BLaER1 treated with 17β-estradiol and CSF1 and Interleukin-3, amounts not matched to agents 10 nM and 100 nM (cell line): ENCODE measurements at regions not wholly inside any gene's neighbourhood (a gene's known extent, or its start where the extent isn't known, plus 50 kb on each side); places are given as distances from the start of the nearest gene placed in this dataset.
"Not testable (repeated sequence)": the region's sequence is repeated elsewhere in the genome, so short reads cannot be mapped to it uniquely, and the experiment has no call there.

Source experiments
- H3K27ac ChIP-seq, 11 experiments: shearing (Covaris generic); formaldehyde crosslinking; 2 replicates each; pipeline ENCODE4 v1.8.1; 2022
- H3K27me3 ChIP-seq, 11 experiments: shearing (Covaris generic); formaldehyde crosslinking; 2 replicates each; pipeline ENCODE4 v1.8.1; 2022
- H3K36me3 ChIP-seq, 11 experiments: shearing (Covaris generic); formaldehyde crosslinking; 2 replicates each; pipeline ENCODE4 v1.8.1; 2022
- H3K4me1 ChIP-seq, 10 experiments: shearing (Covaris generic); formaldehyde crosslinking; 2 replicates each; pipeline ENCODE4 v1.8.1; 2022
- H3K4me2 ChIP-seq, 11 experiments: shearing (Covaris generic); formaldehyde crosslinking; 2 replicates each; pipeline ENCODE4 v1.8.1; 2022
- H3K4me3 ChIP-seq, 10 experiments: shearing (Covaris generic); formaldehyde crosslinking; 2 replicates each; pipeline ENCODE4 v1.8.1; 2022
- H3K9ac ChIP-seq, 11 experiments: shearing (Covaris generic); formaldehyde crosslinking; 2 replicates each; pipeline ENCODE4 v1.8.1; 2022
- H3K9me3 ChIP-seq, 11 experiments: shearing (Covaris generic); formaldehyde crosslinking; replicated peaks in 1 of 11; 2 replicates each; pipeline ENCODE4 v1.8.1; 2022
- H4K20me1 ChIP-seq, 11 experiments: shearing (Covaris generic); formaldehyde crosslinking; 2 replicates each; pipeline ENCODE4 v1.8.1; 2022
- Cebpa-rat ChIP-seq, 11 experiments: shearing (Covaris generic); IDR thresholded peaks; 2 replicates each; pipeline ENCODE4 v1.8.1; 2022

- Histone ChIP-seq H3K27ac (no peak overlapping the region), H3K4me3 (no peak overlapping the region), H3K4me2 (no peak overlapping the region), H3K36me3 (peaks cover 97 to 100% (median 99%) of the 10 kb centered on the region in 11 experiments), H3K9ac (no peak overlapping the region), H4K20me1 (no peaks in the 10 kb centered on the region), H3K4me1 (no peaks in the 10 kb centered on the region), H3K27me3 (no peaks in the 10 kb centered on the region), H3K9me3 (peaks cover 98 to 100% (median 100%) of the 10 kb centered on the region in 11 experiments)
- no peak for TF ChIP-seq Cebpa-rat (IDR thresholded peaks at IDR 0.05)
Observed at GRCh38 chr15:25090073-25090733, 135.4 kb downstream of the SNRPN start.

DNA sequence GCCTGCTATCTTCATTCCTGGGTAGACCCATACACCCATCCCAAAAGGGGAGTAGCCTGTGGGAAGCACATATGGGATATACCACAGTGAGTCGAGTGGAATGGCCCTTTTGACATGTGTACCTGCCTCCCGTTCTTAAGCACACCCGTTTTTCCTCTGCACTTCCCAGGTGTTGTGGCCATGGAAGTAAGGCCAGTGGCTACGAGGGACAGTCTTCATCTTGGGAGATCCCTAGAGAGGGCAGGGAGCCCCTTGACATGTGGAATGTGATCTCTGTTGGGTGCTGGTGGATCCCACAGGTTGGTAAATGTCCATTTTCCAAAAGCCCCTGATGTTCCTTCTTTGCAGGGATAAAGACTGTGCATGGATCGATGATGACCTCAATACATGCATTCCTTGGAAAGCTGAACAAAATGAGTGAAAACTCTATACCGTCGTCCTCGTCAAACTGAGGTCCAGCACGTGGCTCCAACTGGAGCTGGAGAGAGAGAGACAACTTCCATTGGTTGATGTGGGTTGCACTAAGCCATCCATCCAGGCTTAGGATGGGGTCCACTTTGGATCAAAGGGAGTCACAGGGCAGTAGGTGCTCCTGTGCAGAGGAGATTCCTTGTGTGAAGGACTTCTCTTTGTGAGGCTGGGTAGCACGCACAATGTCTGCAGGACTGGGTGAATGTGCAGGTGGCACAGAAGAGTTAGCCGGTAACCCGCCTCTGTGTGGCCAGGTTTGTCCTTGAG is 136.8 kb downstream of the SNRPN start:
- Histone ChIP-seq H3K36me3 (peaks cover 95 to 100% (median 97%) of the 10 kb centered on the region in 11 experiments), H3K9me3 (peaks cover 97 to 100% (median 98%) of the 10 kb centered on the region in 11 experiments)
- TF ChIP-seq Cebpa-rat (IDR thresholded peaks at IDR 0.05), result no peak

GRCh38 chr15:25092661-25093060 is 137.9 kb downstream of the SNRPN start:
- Histone ChIP-seq H3K4me1 (no peaks in the 10 kb centered on the region), H3K9ac (no peak overlapping the region), H3K27ac (no peak overlapping the region), H3K4me3 (no peak overlapping the region), H3K9me3 (peaks cover 97 to 100% (median 98%) of the 10 kb centered on the region in 11 experiments), H3K27me3 (no peaks in the 10 kb centered on the region), H3K4me2 (no peak overlapping the region), H3K36me3 (peaks cover 95 to 100% (median 97%) of the 10 kb centered on the region in 11 experiments), H4K20me1 (no peaks in the 10 kb centered on the region)
- no peak for TF ChIP-seq Cebpa-rat (IDR thresholded peaks at IDR 0.05)

More for the DNA sequence above, 136.8 kb downstream of the SNRPN start:
- no peaks in the 10 kb centered on the region for H4K20me1 ChIP-seq
- no peak overlapping the region for H3K4me3 ChIP-seq
- H3K4me1 ChIP-seq, result no peaks in the 10 kb centered on the region
- H3K27me3 ChIP-seq, result no peaks in the 10 kb centered on the region
- no peak overlapping the region for H3K4me2 ChIP-seq
- no peak overlapping the region for H3K9ac ChIP-seq
- no peak overlapping the region for H3K27ac ChIP-seq

DNA sequence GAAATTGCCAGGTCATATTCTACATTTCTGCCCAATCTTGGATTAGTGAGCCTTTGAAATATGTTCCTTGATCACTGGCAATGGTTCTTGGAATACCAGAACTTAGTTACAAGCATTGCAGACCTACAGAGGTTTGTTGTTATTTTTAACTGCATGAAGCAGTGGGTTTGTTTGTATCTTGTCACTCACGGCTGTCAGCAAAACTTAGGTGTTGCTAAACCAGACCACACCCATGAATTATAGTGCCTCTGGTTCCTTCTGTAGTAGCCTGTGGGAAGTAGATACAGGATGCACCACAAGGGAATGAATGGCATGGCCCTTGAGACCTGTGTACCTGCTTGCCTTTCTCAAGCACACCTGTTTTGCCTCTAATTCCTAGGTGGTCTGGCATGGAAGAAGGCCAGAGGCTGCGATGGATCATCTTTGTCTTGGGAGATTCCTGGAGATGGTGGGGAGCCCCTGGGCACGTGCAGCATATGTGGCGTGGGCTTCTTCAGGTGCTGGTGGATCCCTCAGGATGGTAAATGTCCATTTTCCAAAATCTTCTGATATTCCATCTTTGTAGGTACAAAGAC is 138.8 kb downstream of the SNRPN start:
- H4K20me1 ChIP-seq, result no peaks in the 10 kb centered on the region
- no peak overlapping the region for H3K4me3 ChIP-seq
- TF ChIP-seq Cebpa-rat (IDR thresholded peaks at IDR 0.05), result no peak
- no peaks in the 10 kb centered on the region for H3K4me1 ChIP-seq
- H3K4me2 ChIP-seq, result no peak overlapping the region
- peaks cover 90 to 99% (median 96%) of the 10 kb centered on the region in 11 experiments for H3K9me3 ChIP-seq
- H3K9ac ChIP-seq, result no peak overlapping the region
- no peak overlapping the region for H3K27ac ChIP-seq
- H3K27me3 ChIP-seq, result no peaks in the 10 kb centered on the region
- peaks cover 92 to 100% (median 96%) of the 10 kb centered on the region in 11 experiments for H3K36me3 ChIP-seq

DNA sequence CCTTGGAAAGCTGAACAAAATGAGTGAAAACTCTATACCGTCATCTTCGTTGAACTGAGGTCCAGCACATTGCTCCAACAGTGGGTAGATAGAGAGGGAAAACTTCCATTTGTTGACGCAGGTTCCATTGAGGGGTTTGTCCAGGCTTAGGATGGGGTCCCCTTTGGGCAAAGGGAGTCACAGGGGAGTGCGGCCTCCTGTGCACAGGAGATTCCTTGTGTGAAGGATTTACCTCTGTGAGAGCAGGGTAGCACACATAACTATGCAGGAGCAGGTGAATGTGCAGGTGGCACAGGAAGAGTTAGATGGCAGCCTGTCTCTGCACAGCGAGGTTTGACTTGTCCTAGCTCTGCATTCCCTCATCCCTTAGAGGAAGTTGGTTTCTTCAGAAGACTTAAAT is 139.3 kb downstream of the SNRPN start:
- Histone ChIP-seq H4K20me1 (no peaks in the 10 kb centered on the region), H3K4me1 (no peaks in the 10 kb centered on the region), H3K27ac (no peak overlapping the region), H3K9me3 (peaks cover 88 to 100% (median 97%) of the 10 kb centered on the region in 11 experiments), H3K4me2 (no peak overlapping the region), H3K4me3 (no peak overlapping the region), H3K36me3 (peaks cover 92 to 100% (median 97%) of the 10 kb centered on the region in 11 experiments), H3K9ac (no peak overlapping the region), H3K27me3 (no peaks in the 10 kb centered on the region)
- no peak for TF ChIP-seq Cebpa-rat (IDR thresholded peaks at IDR 0.05)

DNA sequence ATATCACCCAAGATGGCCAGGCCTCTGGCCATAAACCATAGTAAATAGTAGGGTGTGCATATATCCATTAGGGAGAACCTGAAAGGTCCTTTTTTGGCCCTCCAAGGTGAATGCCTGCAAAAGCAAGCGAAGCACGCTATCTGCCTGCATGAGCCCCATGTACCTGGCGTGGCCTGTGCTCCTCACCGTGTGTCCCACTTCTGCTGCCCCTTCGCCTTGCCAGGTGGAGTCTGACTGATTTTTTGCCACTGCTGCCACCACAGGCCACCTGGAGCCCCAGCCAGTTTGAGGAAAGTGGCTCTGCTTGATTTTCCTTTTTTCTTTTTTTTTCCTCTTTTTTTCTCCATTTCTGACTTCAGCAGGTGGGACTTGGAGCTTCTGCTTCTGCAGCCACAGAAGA is 139.7 kb downstream of the SNRPN start:
- Histone ChIP-seq H3K27me3 (no peaks in the 10 kb centered on the region), H3K4me3 (no peak overlapping the region), H3K27ac (no peak overlapping the region), H3K9me3 (peaks cover 88 to 100% (median 97%) of the 10 kb centered on the region in 11 experiments), H4K20me1 (no peaks in the 10 kb centered on the region), H3K9ac (no peak overlapping the region), H3K4me2 (no peak overlapping the region), H3K4me1 (no peaks in the 10 kb centered on the region), H3K36me3 (peaks cover 92 to 100% (median 97%) of the 10 kb centered on the region in 11 experiments)
- TF ChIP-seq Cebpa-rat (IDR thresholded peaks at IDR 0.05), result no peak

DNA sequence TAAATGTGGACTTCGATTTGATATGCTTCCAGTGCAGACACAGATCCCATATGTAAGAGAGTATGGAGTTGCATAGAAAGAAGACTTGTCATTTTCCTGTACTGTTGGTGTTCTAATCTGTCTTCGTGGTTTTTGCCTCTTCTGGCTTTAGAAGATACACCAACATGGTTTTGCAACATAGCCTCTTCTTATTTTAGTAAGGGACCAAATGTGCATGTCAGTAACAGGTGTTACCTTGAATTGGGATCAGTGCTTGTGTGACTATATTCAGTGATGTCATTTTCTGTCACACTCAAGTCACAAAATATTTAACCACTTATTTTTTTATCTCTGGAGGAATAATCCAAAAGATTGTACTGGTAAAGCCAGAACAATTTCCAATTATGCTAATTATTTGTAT is 140.4 kb downstream of the SNRPN start:
- no peak overlapping the region for H3K4me3 ChIP-seq
- peaks cover 91 to 100% (median 97%) of the 10 kb centered on the region in 11 experiments for H3K36me3 ChIP-seq
- H3K9ac ChIP-seq, result no peak overlapping the region
- TF ChIP-seq Cebpa-rat (IDR thresholded peaks at IDR 0.05), result no peak
- H3K9me3 ChIP-seq, result peaks cover 88 to 100% (median 97%) of the 10 kb centered on the region in 11 experiments
- no peak overlapping the region for H3K4me2 ChIP-seq
- no peaks in the 10 kb centered on the region for H4K20me1 ChIP-seq
- H3K4me1 ChIP-seq, result no peaks in the 10 kb centered on the region
- H3K27me3 ChIP-seq, result no peaks in the 10 kb centered on the region
- no peak overlapping the region for H3K27ac ChIP-seq

DNA sequence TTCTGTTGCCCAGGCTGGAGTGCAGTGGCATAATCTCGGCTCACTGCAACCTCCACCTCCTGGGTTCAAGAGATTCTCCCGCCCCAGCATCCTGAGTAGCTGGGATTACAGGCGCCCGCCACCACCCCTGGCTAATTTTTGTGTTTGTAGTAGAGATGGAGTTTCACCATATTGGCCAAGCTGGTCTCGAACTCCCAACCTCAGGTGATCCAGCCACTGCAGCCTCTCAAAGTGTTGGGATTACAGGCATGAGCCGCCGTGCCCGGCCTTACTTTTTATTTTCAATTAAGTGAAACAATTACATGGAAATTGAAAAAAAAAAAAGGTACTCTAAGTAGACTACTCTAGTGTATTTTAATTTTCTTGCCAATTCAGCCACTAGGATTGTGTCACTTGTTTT is 145.2 kb downstream of the SNRPN start:
- Histone ChIP-seq H3K36me3 (peaks cover 71 to 100% (median 86%) of the 10 kb centered on the region in 11 experiments), H3K9me3 (peaks cover 70 to 99% (median 87%) of the 10 kb centered on the region in 11 experiments)
- not testable (repeated sequence) for H3K27ac ChIP-seq, H3K4me1 ChIP-seq, H3K4me2 ChIP-seq, H3K9ac ChIP-seq, H3K4me3 ChIP-seq, H3K27me3 ChIP-seq, H4K20me1 ChIP-seq

DNA sequence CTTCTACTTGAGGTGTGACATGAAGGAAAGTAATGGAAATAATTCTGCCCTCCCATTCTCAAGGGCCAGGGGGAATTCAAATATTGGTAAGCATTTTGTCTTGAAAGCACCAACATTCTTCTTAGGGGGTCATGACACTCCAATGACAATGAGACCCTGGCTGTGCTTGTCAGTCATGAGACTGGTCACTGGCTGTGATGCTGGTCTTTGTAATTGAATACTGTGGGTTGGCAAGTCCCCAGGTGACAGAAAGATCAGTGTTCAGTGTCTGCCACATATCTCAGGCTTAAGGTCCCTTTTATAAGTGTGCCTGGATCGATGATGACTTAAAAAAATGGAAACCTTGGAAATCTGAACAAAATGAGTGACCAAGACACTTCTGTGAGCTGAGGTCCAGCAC is 151.4 kb downstream of the SNRPN start:
- no peak for TF ChIP-seq Cebpa-rat (IDR thresholded peaks at IDR 0.05)

More for the DNA sequence above, 151.4 kb downstream of the SNRPN start:
- H3K27ac ChIP-seq, result no peak overlapping the region
- no peak overlapping the region for H3K9ac ChIP-seq
- H3K4me3 ChIP-seq, result no peak overlapping the region
- H4K20me1 ChIP-seq, result no peaks in the 10 kb centered on the region
- H3K4me1 ChIP-seq, result no peaks in the 10 kb centered on the region
- H3K36me3 ChIP-seq, result peaks cover 72 to 100% (median 88%) of the 10 kb centered on the region in 11 experiments
- no peak overlapping the region for H3K4me2 ChIP-seq
- H3K27me3 ChIP-seq, result no peaks in the 10 kb centered on the region
- peaks cover 32 to 95% (median 56%) of the 10 kb centered on the region in 11 experiments; a peak in 21 of 22 replicates for H3K9me3 ChIP-seq
